Pancreas (tissue), 10 donors: ENCODE measurements at regions not wholly inside any gene's neighbourhood (a gene's known extent, or its start where the extent isn't known, plus 50 kb on each side); places are given as distances from the start of the nearest gene placed in this dataset.

Source experiments
- ATAC-seq, 4 donors: fragments of 200-7000 bp; cut with Tn5 transposase; one replicate each; pipeline versions ENCODE4 v1.8.0 to v1.9.1; 2020; ENCODE audit warnings: mild to moderate bottlenecking in 4 of 4, moderate library complexity in 4 of 4
- DNase-seq, 6 donors: peaks; one replicate each; pipeline ENCODE4 v3.0.0-alpha.2; 2020
- FAIRE-seq: peaks from 2 replicates; lab custom pipeline; 2012; peaks lifted over from hg19 to GRCh38; lab: Jason Lieb, UNC
- H3K27ac ChIP-seq, 4 donors: fragments of 200-600 bp; sonication (generic); 1 replicate in 3 of 4; 2 replicates in 1 of 4; pipeline versions ENCODE4 v1.5.0 to v1.8.0; 2020
- H3K27me3 ChIP-seq, 4 donors: fragments of 200-600 bp; one replicate each; pipeline ENCODE4 v1.8.0; 2021
- H3K36me3 ChIP-seq, 3 donors: fragments of 200-600 bp; sonication (generic) in 1 of 3; one replicate each; pipeline versions ENCODE4 v1.5.0 to v1.8.0; 2020 to 2021
- H3K4me1 ChIP-seq, 3 donors: fragments of 200-600 bp; one replicate each; pipeline ENCODE4 v1.8.0; 2021
- H3K4me3 ChIP-seq, 4 donors: fragments of 200-600 bp; sonication (generic) in 2 of 4; one replicate each; pipeline versions ENCODE4 v1.5.0 to v1.8.0; 2020 to 2021
- H3K9me3 ChIP-seq, 4 donors: fragments of 200-600 bp; one replicate each; pipeline ENCODE4 v1.8.0; 2021
- CTCF ChIP-seq, 4 donors: fragments of 200-600 bp; sonication (generic) in 3 of 4; IDR thresholded peaks; one replicate each; pipeline versions ENCODE4 v1.5.0 to v1.8.0; 2021; ENCODE audit warnings: antibody characterized with exemption in 4 of 4
- WGBS, 2 donors: extraction: QIAGEN DNeasy Blood & Tissue Kit; methylation state at CpG; one replicate each; pipeline ENCODE4 v1.1.7; 2013; 5-methylcytosine and 5-hydroxymethylcytosine counted together
- intact Hi-C, 3 donors: fragments of 100-400 bp; cut with DNase I; formaldehyde crosslinking; loops; one replicate each; pipeline versions ENCODE4 v1.11.1 to v1.14.2; 2022
- donor health status: healthy with polysubstance abuse.
- donor health status: DM: no; HTN: no; CAD: no; lungs with moderate emphysema.
- donor health status: DM: no; HTN: no; CAD: no.
- donor health status: control.
- donor health status: control.
- donor health status: Bipolar disorder and iron deficiency.
- donor health status: DM: yes; HTN: yes; CAD: no.
- donor health status: DM: no; HTN: no; CAD: no.
- donor health status: DM: no; HTN: no; CAD: no.
- donor health status: DM: yes; HTN: yes; CAD: no.

- H3K36me3 ChIP-seq, result no peaks in the 10 kb centered on the region
- DNase-seq, result peak in 1 of 6 donors; percentile 43
- ATAC-seq, result no peak
- WGBS, 2 donors, result 83 to 89% methylated on average over 19 of the region's 19 CpGs
- TF ChIP-seq CTCF (IDR thresholded peaks at IDR 0.05), result no peak
- peaks cover 0 to under 1% (median under 1%) of the 10 kb centered on the region in 3 donors for H3K4me1 ChIP-seq
- H3K27me3 ChIP-seq, result no peaks in the 10 kb centered on the region
- intact Hi-C loops, result no loop called here
- no peak for FAIRE-seq
- no peaks in the 10 kb centered on the region for H3K9me3 ChIP-seq
- H3K4me3 ChIP-seq, result no peak overlapping the region
- no peak overlapping the region for H3K27ac ChIP-seq
Measured at GRCh38 chr1:230581446-230582079, 60.7 kb upstream of the COG2 start.

GRCh38 chr1:230578616-230579015, 63.7 kb upstream of the COG2 start:
- FAIRE-seq (no peak), ATAC-seq (no peak), DNase-seq (no peak)
- Histone ChIP-seq H3K4me1 (peaks cover 5 to 11% (median 8%) of the 10 kb centered on the region in 3 donors), H3K27ac (no peak overlapping the region), H3K9me3 (no peaks in the 10 kb centered on the region), H3K4me3 (no peak overlapping the region), H3K27me3 (no peaks in the 10 kb centered on the region), H3K36me3 (no peaks in the 10 kb centered on the region)
- no peak for TF ChIP-seq CTCF (IDR thresholded peaks at IDR 0.05)
- intact Hi-C loops, result no loop called here
- 73 to 85% methylated on average over 4 of the region's 4 CpGs for WGBS, 2 donors

GRCh38 chr1:230577537-230577936, 64.7 kb upstream of the COG2 start:
- H3K36me3 ChIP-seq, result no peaks in the 10 kb centered on the region
- intact Hi-C loops, result no loop called here
- WGBS, 2 donors, result 92 to 94% methylated on average over 3 of the region's 3 CpGs
- no peak for ATAC-seq
- FAIRE-seq, result no peak
- no peaks in the 10 kb centered on the region for H3K27me3 ChIP-seq
- H3K9me3 ChIP-seq, result no peaks in the 10 kb centered on the region
- no peak overlapping the region for H3K27ac ChIP-seq
- no peak for TF ChIP-seq CTCF (IDR thresholded peaks at IDR 0.05)
- no peak for DNase-seq
- no peak overlapping the region for H3K4me3 ChIP-seq
- peaks cover 5 to 17% (median 17%) of the 10 kb centered on the region in 3 donors for H3K4me1 ChIP-seq

- intact Hi-C loops, result no loop called here
- H3K36me3 ChIP-seq, result no peaks in the 10 kb centered on the region
- DNase-seq, result no peak
- H3K4me3 ChIP-seq, result no peak overlapping the region
- TF ChIP-seq CTCF (IDR thresholded peaks at IDR 0.05), result no peak
- no peaks in the 10 kb centered on the region for H3K27me3 ChIP-seq
- peak overlapping the region in 1 of 4 donors; percentile 21 for H3K27ac ChIP-seq
- peak; percentile 9 for FAIRE-seq
- peak; percentile 22 to 78 (median 62) for ATAC-seq
- H3K4me1 ChIP-seq, result peaks cover 5 to 32% (median 29%) of the 10 kb centered on the region in 3 donors
- no peaks in the 10 kb centered on the region for H3K9me3 ChIP-seq
- 18 to 22% methylated on average over 3 of the region's 3 CpGs for WGBS, 2 donors
Measured at GRCh38 chr1:230575886-230576500, 66.3 kb upstream of the COG2 start.

- Histone ChIP-seq H3K36me3 (no peaks in the 10 kb centered on the region), H3K4me1 (peaks cover 5 to 36% (median 29%) of the 10 kb centered on the region in 3 donors), H3K27me3 (no peaks in the 10 kb centered on the region), H3K9me3 (no peaks in the 10 kb centered on the region), H3K4me3 (no peak overlapping the region), H3K27ac (no peak overlapping the region)
- FAIRE-seq (no peak), DNase-seq (no peak), ATAC-seq (no peak)
- TF ChIP-seq CTCF (IDR thresholded peaks at IDR 0.05), result no peak
- WGBS, 2 donors, result 88 to 94% methylated on average over 3 of the region's 3 CpGs
- intact Hi-C loops, result no loop called here
Measured at GRCh38 chr1:230574502-230574901, 67.8 kb upstream of the COG2 start.
